NB4 (cell line): ENCODE measurements at regions not wholly inside any gene's neighbourhood (a gene's known extent, or its start where the extent isn't known, plus 50 kb on each side); places are given as distances from the start of the nearest gene placed in this dataset.

Experiments
- DNase-seq: peaks from one replicate; pipeline ENCODE4 v3.0.0; 2010; ENCODE audit warnings: low read depth
- H3K4me3 ChIP-seq: one replicate; pipeline ENCODE4 v1.5.1; 2011; ENCODE audit warnings: mild to moderate bottlenecking, low read depth, low read length, moderate library complexity
- MYC ChIP-seq: IDR thresholded peaks from 2 replicates; pipeline ENCODE4 v1.6.1; 2011; ENCODE audit warnings: low read depth, low read length
- POLR2A ChIP-seq: IDR thresholded peaks from 2 replicates; pipeline ENCODE4 v1.6.1; 2011; ENCODE audit warnings: mild to moderate bottlenecking; ENCODE audit not compliant: insufficient read length; ENCODE audit errors: extremely low read depth
- TF ChIP-seq, protein P1 (sequence below): IDR thresholded peaks from one replicate; pipeline ENCODE4 v1.5.1; 2012; ENCODE audit warnings: low read depth, low read length
- TF ChIP-seq, protein P2 (sequence below): IDR thresholded peaks from 2 replicates; pipeline ENCODE4 v1.6.1; 2011; ENCODE audit warnings: low read depth, low read length

DNA sequence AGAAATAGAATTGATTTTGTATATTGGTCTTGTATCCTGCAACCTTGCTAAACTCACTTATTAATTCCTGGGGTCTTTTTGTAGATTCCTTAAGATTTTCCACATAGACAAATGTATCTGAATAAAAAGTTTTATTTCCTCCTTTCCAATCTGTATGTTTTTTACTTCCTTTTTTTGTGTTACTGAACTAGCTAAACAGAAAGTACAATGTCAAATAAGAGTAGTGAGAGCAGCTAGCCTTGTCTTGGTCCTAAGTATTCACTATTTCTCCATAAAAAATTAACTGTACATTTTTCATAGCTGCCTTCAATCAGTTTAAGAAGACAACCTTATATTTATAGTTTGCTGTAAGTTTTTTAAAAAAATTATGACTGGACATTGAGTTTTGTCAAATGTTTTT is 74.9 kb downstream of the FASLG start:
- no peak for TF ChIP-seq MYC
- TF ChIP-seq, protein P1, sequence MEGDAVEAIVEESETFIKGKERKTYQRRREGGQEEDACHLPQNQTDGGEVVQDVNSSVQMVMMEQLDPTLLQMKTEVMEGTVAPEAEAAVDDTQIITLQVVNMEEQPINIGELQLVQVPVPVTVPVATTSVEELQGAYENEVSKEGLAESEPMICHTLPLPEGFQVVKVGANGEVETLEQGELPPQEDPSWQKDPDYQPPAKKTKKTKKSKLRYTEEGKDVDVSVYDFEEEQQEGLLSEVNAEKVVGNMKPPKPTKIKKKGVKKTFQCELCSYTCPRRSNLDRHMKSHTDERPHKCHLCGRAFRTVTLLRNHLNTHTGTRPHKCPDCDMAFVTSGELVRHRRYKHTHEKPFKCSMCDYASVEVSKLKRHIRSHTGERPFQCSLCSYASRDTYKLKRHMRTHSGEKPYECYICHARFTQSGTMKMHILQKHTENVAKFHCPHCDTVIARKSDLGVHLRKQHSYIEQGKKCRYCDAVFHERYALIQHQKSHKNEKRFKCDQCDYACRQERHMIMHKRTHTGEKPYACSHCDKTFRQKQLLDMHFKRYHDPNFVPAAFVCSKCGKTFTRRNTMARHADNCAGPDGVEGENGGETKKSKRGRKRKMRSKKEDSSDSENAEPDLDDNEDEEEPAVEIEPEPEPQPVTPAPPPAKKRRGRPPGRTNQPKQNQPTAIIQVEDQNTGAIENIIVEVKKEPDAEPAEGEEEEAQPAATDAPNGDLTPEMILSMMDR: no peak
- no peak for TF ChIP-seq POLR2A
- TF ChIP-seq, protein P2, sequence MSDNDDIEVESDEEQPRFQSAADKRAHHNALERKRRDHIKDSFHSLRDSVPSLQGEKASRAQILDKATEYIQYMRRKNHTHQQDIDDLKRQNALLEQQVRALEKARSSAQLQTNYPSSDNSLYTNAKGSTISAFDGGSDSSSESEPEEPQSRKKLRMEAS: no peak
- H3K4me3 ChIP-seq: no peak overlapping the region
- DNase-seq: peak; percentile 20

DNA sequence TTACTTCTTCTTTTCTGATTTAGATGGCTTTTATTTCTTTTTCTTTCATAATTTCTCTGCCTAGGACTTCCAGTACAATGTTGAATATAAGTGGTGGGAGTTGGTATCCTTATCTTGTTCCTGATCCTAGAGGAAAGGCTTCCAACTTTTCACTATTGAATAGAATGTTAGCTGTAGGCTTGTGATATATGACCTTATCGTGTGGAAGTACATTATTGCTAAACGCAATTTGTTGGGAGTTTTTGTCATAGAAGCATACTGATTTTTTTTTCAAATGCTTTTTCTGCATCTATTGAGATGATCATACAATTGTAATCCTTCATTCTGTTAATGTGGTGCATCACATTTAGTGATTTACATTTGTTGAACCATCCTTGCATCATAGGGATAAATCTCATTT is 79.5 kb downstream of the FASLG start:
- H3K4me3 ChIP-seq: no peak overlapping the region
- TF ChIP-seq, protein P1: no peak
- no peak for TF ChIP-seq MYC
- no peak for DNase-seq

DNA sequence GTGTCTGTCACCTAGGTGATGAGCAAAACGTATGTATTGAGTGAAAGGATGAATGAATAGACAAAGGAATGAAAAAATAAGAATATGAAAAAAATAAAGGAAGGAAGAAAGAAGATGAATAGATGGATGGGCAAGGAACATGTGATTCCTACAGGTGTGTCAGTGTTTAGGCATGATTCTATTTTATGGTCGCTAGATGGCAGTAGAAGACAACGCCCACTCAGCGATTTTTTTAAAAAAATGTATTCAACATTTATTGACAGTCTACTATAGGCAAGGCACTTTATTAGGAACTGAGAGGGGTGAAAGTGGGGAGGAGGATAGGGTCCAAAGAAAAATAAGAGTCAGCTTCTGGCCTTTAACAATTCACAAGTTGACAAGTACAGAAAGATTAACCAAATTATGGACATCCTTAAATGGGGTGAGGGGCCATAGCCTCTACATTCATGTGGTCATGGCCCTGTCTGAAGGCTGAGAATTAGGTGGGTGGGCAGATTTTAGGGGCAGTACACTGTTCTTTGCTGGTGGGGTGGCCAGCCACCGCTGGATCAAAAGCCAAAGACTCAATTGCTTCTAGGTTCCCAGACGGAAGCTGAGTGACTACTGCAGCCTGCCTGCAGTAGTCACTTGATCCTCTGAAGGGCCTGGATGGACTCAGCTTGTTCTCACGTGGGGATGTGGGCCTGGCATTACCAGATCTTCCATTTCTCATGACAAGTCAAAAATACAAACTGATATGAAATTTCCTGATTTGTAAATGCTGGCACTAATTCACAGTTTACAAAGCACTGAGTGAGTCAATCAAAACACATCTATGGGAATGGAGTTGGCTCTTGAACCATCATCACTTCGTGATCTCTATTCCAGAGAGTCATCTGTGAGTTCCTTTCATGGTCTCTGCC is 83.9 kb downstream of the FASLG start:
- peak; percentile 55 for DNase-seq
- TF ChIP-seq, protein P1: peak; percentile 43
- TF ChIP-seq, protein P2: peak; percentile 73
- TF ChIP-seq MYC: no peak
- TF ChIP-seq POLR2A: no peak
- H3K4me3 ChIP-seq: no peak overlapping the region

DNA sequence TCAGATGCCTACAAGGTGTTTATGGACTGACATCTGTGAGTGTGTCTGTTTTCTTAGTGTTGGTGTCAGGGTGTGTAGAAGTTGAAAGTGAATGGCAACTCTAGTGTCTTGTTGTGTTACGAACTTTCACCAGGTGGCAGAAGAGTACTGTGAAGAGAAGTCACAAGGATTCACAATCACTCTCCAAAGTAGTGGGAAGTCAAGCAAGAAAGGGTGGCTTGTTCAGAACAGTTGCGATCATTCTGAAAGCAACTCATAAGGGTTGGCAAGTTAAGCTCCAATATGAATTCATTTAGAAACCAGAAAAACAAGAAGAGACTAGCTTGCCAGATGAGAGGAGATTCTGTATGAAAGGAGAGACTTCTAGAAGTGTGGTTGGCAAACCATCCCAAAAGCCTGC is 86.1 kb downstream of the FASLG start:
- no peak for TF ChIP-seq POLR2A
- TF ChIP-seq, protein P1: peak; percentile 42
- TF ChIP-seq, protein P2: no peak
- H3K4me3 ChIP-seq: no peak overlapping the region
- peak; percentile 80 for DNase-seq

DNA sequence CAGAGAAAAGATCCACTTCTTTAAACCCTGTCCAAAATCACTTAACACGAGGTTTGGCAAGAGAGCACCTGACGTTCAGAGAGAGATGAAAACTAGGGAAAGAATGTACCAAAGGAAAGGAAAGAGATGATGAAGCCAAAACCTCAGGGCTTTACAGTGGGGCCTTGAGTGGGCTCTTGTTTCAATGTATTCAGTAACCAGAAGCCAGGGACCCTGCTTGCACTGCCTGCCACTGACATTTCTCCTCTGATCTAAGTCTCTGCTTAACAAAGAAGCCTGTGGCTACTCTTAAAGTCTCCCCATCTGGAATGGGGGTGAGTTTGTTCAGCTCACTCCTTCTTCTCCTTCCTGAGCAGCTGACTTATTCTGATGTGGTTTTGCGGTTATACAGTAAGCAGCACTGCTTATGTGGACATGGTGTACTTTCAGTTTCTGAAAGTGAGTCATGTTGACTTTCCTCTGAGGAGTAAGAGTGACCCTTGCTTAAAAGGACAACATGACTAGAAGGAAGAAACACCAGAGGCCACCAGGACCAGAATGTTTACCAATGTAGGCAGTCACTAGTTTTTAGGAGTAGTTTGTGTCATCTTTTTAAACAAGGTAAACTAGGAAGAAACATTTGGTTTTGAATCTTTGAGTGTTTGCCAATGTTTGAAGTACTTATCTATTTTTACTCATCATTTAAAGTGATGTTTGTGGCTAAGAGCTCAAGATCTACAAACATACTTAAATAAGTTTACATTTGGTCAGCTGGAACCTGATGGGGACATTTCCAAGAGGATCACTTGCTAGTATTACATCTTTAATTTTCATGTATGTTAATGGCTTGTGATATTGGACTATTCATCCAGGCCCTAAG is 87.4 kb downstream of the FASLG start:
- DNase-seq: peak; percentile 89
- TF ChIP-seq, protein P2: no peak
- TF ChIP-seq MYC (0 out of 2 replicates have a peak, but pooled peaks have one; percentile 41), POLR2A (no peak)
- TF ChIP-seq, protein P1: no peak
- no peak overlapping the region for H3K4me3 ChIP-seq
